Skin of body (tissue), 2 donors: ENCODE measurements at regions not wholly inside any gene's neighbourhood (a gene's known extent, or its start where the extent isn't known, plus 50 kb on each side); places are given as distances from the start of the nearest gene placed in this dataset. TPM values are rescaled to one million over a fixed set of nuclear protein-coding genes. Genes with fewer than 3 reads are reported as not detected.

ENCODE experiments used
- DNase-seq: peaks from one replicate; lab custom pipeline; 2025; lab: John Stamatoyannopoulos, UW
- small RNA-seq: library from RNA; depleted of rRNA; stranded (forward); fragments of <200 nt; gene quantifications from one replicate; pipeline ENCODE3, GENCODE V24; 2014; ENCODE audit warnings: low replicate concordance

DNA sequence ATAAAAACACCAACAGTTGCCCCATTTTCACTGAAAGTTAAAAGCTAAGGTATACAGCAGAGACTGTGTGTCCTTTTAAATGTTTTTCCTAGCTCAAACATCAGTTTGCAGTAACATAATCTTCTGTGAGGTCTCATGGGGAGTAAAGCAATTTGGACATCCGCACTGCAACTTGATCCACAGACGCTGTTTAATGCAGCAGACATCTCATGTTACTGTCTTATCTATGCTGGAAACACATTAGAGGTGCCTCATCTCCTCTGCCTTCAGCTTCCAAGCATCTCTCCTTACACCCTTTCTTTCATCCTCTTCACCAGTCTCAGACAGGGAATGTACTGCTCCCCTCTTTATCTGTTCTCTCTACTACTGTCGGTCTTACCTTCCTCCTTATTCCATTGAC lies 53.7 kb upstream of the ATP11B start:
- DNase-seq, result peak; percentile 26

DNA sequence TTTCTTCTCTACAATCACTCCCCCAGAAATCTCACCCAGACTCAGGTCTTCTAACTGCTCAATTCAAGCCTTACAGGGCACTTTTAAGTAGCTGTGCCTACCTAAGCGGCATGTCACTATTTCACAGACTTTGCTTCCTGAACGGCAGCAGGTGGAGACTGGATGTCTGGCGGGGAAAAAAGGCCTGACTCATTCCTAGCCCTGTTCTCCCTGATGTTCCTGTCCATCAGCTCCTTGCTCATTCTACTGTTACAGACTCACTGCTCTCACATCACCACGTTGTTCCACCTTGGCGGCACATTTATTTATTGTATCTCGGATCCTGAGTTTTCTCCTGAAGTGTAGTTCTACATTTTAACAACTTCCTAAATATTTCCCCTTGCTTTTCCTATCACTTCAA lies 52.6 kb upstream of the ATP11B start:
- DNase-seq, result no peak

GRCh38 chr3:182741214-182741613 lies 52.1 kb upstream of the ATP11B start:
- DNase-seq, result no peak

Small RNAs in the stretch of these regions (small RNA-seq; reads per million reads assigned to genes)
- not detected for gene RN7SKP265
